NCI-H460 (cell line): ENCODE measurements at regions not wholly inside any gene's neighbourhood (a gene's known extent, or its start where the extent isn't known, plus 50 kb on each side); places are given as distances from the start of the nearest gene placed in this dataset.

Experiments
- DNase-seq: peaks from one replicate; pipeline ENCODE4 v3.0.0-alpha.2; 2016; ENCODE audit warnings: low read depth; ENCODE audit errors: extremely low read depth

DNA sequence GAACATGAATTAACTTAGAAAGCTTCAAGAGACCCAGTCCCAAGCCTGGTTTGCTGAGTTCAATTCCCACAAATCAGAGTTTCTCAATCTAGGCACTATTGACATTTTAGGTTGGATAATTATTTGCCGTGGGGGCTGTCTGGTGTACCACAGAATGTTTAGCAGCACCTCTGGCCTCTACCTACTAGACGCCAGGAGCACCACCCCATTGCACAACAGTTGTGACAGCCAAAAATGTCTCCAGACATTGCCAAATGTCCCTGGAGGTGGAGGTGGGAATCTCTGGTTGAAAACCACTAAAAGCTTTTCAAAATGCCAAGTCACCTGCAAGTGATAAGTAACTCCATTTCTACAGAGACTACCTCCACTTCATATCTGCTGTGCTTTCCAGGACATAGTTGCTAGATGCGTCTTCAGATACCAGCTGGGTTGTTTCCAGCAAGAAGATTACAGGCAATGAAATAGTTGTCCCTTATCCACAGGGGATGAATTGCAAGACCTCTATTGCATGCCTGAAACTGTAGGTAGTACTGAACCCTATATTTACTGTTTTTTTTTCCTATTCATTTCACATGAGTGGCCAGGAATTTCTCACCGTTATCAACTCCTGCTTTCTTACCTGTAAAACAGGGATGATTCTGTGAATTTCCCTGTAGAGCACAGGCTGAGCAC is 554.3 kb downstream of the ZEB2 start:
- no peak for DNase-seq

DNA sequence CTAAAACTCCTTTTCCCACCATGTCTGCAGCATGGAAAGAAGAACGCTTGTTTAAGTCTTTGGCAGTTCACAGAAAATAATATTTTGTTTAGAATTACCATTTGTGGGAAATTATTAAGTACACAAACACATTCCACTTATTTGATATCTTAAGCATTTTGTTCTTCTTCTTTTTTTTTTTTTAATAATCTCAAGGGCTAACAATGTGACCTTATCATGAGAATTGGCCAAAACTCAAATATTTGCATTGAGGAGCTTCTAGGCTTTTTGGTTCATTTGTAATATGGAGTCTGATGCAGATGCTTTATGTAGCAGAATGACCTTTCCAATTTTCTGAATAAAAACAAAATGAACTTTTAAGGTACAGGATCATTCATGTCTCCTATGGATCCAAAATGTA is 555.0 kb downstream of the ZEB2 start:
- no peak for DNase-seq

DNA sequence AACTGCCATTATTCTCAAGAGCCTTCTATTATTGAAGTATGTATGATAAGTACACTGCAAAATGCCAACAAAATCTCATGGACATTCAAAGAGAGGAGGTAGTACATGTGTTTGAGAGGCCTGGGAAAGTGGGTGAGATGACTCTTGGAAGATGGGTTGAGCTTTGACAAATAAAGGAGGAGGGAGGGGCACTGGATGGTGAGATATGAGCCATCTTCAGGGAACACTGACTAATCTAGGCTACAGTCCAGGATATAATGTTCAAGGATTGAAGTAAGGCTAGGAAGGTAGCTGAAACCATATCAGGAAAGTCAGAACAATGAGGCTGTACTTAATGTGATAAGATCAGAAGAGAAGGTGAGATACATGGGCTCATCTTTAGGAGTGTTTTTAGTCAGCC is 559.7 kb downstream of the ZEB2 start:
- DNase-seq, result no peak

DNA sequence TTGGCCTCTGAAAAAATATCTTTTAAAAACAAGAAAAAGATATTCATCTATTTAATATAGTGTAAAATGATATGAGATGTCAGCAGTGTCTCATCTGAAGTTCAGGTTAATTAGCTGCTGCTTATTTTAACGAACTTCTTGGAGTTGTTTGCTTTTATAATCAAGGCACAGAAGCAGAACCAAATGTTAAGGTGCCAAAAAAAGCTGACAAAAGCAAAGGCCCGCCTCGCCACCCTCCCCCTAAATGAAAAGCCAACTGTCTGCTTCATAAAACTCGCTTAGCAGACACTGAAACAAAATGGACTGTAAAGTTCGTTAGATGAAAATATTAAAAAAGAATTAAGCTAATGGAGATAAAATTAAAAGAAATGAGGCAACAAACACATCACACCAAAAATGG is 562.6 kb downstream of the ZEB2 start:
- DNase-seq, result no peak

DNA sequence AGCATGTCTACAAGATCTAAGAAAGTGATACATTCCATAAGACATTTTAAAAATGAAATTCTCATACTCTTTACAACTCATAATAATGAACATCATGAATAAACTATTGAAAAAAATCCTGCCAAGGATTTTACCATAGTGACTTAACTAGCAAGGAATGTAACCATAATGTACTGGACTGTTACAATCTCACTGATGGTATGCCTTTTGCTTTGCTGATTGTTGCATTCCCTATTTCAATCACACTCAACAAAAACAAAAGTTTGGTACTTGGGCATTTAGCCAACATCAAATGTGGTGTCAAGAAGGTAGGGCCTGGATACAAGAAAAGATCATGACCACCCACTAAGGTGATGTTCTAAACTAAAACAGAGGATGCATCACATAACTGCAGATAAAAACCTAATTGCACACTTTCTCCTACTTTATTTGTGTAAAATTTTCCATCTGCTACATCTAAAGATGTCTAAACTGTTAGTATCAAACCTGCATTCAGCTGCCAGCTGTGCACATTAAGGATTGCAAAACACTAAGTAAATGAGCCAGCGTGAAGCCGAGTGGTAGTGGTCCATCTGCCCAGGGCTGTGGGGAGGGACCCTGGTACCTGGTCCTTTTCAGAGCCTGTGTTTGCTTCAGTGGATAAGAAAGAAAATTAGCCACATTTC is 564.4 kb downstream of the ZEB2 start:
- DNase-seq, result no peak

DNA sequence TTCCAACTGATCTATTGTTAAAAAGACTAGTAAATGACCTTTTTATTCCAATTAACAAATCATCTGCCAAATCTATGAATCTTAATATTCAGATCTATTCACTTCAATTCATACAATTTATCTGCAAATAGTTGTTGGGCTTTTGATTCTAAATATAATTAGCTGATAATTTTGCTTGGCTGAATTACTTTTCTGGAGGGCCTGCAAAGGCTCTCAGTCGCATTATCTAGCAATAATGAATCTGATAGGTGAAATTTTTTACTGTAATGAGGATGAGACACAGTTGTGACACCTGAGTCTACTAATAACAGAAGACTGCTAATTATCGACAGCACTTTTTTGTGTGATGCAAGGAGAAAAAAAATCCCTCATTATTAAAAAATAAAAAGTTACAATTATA is 565.1 kb downstream of the ZEB2 start:
- DNase-seq, result no peak

DNA sequence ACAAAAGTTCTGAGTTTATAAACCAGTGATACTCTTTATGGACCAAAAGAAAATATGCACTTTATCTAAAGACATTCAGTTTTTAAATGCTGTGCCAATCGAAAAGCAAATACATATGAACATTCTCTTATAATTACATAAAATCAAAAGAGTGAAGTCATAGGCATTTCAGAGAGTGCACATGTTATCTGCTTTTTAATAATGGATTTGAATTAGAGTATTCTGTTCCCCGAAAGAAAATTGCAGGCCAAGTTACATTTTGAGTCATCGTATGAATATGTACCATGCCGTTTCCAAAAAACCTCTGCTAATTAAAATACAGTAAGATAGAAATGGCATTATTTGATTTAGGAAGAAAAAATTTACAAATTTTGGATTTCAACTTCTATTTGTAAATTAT is 565.7 kb downstream of the ZEB2 start:
- no peak for DNase-seq

DNA sequence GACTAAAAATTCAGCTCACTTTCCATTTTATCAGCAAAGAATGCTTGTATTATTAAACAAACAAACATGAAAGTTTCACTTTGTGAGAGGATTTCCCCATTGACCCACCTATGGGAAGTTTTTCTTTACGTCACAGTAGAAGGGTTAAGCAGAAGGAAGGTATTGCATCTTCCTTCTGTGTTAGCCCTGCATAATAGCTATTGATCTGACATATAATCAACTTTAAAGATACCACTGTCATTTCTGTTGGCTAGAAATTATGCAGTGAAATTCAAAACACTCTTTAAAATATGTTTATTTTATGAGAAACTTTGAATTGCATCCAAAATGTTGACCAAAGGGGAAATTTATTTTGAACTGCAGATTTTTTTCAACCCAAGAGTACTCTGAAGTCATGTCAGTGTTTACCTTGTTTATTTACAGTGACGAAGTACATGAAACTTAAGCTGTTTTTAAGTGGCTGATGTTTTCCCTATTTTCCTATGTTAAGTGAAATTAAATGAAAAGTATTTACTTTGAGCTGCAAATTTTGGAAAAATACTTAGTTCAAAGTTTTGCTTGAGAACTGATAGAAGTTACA is 566.4 kb downstream of the ZEB2 start:
- no peak for DNase-seq

DNA sequence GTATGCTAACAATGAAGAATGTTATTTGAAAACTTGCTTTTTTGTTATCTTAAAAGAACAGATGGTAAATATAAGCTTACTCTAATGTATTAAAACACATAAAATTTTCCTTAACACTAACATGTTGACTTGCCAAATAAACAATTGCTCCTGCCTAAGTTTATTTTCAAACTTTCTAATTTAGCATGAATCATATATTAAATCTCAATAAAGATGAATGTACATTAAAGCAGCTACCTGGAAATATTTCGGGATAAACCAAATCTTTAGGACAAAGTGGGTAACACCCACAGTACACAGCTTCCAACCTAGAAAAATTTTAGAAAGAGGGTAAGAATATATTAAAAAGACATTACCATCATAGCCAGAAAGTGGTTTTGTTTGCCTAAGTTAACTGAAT is 567.4 kb downstream of the ZEB2 start:
- DNase-seq, result no peak

DNA sequence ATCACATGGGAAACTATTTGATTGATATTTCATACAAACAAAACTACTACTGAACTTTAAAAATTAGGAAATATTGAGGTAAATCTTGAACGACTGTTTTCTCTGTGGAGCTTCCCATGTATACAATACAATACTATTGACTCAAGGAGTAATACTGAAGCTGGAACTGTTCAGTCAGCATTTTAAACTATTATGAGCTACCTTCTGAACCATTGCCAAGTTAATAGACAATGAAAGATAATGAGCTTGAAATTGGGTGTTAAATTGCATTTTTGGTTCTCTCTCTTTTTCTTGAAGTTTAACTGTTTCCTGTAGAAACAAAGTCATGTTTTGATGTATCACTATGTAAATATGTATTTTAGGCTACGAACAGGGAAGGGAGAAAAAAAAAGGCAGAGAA is 569.2 kb downstream of the ZEB2 start:
- no peak for DNase-seq

DNA sequence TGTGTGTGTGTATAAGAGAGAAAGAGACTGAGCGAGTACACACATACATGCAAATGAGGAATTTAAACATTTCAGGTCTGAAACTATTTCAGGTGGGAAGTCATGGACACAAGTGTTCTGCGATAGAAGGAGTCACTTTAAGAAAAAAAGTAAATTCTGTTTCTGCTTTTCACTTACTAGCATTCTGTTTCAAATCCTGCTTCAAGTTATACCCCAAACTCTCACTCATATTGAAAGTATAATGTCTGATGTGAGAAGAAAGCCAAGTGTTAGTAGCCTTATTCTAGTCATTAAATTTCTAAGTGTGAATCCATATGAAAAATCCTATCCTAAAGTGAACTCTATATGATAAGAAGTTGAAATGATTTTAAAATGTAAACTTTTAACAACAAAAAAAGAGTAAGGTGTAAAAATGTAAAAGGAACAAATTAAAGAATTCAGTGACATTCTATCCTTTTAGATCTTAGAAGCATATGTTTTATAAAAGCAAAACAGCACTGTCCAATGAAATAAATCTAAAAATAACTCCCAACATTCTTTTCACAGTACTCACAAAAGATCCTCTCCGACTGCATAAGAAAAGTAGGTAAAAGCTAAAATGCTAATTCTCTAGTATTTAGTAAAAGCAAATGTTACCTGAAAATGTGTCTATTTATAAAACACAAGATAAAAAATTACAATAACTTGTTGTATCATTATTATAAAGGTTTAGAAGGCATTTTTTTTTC is 570.6 kb downstream of the ZEB2 start:
- DNase-seq, result no peak

DNA sequence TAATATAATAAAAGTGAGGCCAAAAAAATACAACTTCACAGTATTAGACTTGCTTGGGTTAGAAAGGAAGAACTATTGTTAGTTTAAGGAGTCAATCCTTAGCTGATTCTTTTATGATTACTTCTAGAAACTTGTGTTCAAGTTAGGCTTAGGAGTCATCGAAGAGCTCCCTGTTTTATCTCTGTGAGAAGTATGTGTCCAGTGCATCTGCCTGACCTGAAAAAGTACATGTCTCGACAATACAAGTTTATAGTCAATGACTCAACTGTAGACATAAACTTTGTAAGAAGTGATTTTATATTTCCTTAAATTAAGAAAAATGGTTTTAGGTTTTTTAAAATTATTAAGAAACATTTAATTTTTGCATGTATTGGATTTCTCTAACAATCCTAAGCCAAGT is 571.2 kb downstream of the ZEB2 start:
- DNase-seq, result no peak

DNA sequence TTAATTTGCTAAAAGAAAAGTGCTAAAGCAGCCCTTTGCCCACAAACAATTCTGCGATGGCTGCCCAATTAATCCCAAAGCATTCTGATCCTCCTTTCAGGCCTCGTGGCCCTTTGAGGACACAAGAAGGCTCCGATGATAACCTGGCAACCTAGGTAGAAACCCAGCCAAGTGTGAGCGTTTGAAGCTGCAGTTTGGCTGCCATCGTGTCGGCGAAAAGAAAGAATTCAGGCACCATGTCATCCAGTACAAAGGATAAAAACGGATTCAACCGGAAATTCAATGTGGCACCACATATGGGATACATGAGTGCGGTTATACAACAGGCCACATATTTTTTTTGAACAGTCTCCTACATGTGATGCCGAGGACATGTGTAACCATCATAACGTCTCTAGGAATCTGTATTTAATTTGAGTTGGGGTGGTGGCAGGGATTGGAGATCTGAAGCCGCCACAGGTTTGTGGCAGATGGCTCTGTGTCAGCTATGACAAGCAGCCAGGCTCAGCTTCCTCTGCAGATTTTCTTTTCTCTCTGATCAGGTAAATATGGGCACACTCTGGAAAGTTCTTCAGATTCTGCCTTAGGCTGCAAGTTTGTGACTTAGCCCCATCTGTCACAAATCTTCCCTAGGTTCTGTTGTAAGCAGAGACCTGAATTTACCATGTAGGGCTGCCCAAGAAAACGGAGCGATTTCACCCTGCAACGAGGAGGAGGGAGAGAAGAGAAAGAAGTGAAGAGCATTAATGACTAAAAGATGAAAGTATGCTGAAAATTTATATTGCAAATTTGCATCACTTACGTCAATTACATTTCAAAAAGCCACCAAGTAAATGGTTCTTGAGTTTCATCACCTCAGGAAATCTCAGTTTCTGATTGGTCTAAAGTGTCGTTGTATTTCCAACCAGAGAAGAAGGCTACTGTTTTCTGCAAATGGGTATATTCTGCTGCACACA is 573.2 kb downstream of the ZEB2 start:
- no peak for DNase-seq

DNA sequence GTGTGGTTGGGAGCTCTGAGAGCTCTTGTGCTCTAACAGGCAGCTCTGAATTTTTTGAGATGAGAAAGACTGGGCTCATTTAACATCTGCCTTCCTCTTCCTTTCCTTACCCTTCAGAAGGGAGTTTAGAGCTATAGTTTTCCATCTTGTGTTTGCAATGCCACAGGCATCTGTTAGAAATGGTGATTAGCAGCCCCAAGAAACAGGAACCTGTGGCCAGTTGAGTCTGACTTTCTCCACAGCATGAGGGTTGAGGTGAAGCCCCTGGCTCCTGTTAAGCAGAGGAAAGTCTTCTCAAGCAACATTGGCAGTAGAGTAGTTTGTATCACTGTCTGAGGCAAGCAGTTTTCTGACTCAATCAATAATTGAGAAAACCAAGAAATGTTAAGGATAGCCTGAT is 577.4 kb downstream of the ZEB2 start:
- DNase-seq, result no peak

DNA sequence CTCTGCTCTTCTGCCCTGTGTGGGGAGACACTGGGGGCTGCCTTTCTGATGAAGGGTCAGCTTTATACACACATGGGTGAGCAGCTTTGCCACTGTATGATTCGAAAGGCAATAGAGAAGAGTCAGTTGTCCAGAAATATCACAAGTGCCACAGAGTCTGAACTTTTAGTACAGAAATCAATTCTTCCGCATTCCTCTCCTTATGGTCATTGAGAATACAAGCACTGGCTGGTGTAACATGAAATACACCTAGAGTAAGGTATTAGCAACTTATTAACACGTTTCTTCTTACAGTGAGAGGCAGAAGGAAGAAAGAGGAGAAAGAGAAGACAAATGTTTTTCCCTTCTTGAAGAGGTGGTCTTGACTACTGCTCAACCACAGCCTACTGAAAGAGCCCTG is 579.2 kb downstream of the ZEB2 start:
- no peak for DNase-seq

DNA sequence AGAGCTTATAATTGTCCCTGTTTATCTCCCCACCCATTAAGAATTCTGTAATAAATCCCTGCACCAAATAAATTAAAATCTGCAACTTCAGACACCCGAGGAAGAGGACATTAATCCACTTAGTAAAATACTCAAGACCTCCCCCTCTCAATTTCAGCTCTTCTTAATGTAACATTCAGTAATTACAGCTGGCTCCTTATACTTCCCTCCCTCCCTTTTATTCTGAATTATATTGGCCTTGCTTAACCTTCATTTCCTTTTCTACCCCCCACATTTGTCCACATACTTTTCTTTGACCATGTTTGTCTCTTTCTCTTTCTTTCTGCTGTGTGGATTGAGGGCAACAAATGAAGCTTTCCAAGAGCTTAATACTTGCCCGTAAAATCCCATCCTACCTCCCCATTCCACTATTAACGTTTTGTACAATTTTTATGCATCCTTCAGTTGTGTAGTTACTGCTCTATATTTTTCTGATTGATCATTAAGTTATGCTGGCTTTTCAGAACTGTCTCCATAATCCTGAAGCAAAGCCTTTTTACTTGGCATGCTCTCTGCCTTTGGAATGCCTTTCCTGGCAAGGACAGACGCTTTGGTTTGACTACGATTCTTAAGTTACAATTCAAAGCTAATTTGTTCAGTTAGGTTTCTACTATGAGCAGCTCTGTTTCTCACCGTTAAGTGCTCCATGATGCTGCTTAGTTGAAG is 580.1 kb downstream of the ZEB2 start:
- DNase-seq, result no peak

DNA sequence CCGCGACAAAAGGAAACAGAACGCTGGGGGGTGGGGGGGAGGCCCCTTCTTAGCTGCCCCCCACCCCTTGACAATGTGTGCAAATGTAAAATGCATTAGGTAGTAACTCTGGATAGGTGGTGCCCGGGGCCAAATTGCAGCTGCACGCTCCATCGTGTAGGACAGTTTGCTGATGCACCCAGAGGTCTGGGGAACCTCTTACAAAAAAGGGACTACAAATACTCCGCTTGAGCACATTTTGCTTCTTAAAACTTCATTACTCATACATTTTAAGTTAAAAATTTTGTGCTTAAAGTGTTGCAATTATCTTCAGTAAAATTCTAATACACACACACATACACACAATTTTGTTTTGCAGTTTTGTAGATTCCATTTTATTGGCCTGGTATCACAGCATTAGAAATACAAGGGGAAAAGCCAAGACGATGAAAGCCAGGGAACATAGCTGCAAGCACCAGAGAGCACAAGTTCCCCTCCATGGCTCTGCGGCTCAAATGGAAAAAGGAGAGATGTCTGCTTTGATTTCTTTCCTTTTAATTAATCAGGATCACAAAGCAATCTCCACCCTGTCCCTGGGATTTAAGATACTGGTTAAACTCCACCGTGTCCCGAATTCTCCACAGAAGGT is 582.1 kb downstream of the ZEB2 start:
- no peak for DNase-seq

DNA sequence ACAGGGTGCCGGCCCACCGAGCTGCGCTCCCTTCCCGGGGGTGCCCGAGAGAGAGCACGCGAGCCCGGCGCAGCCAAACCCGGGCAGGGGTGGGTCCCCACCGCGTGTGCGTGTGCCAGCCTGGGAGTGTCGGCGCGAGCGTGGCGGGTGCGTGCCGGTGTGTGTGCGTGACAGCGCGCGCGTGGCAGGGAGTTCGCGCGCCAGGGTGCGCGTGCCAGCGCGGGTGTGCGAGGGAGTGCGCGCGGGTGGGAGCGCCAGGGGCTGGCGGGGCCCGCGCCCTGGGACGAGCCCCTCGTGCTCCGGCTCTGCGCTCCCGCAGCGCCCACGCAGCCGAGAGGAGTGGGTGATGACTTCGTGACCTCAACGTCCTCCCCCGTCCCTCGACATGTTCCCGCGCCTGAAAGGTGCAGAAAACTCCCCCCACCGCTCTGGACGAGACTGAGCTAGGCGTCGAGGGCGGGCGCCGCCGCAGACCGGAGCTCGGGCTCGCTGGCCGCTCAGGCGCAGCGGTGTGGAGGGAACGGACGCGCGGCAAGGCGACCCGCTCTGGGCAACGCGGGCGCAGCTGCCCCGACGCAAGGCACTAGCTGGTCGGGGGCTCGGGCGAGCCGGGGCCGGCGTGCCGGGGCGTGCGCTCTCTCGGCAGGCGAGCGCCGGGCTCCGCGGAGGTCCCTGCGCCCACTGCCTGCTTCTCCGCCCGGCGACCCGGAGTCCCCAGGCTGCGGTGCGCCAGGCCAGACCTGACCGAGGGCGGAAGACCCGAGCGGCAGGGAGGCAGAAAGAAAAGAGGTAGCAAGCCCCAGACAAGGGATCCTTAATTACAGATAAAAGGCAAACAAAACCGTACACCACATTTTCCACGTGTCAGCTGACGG is 582.8 kb downstream of the ZEB2 start:
- no peak for DNase-seq

DNA sequence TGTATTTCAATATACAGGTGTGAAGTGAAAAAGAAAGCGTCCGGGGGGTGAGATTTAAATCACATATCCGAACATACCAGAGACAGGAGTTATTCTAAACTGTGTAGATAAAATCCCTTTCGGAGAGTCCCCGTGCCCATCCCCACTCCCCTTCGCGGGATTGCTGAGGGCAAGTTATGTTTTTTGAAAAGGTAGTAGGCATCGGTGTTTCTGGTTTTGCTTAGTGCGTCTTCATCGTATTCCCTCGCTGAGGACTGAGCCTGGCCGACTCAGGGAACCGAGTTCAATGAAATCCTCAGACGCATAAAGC is 583.4 kb downstream of the ZEB2 start:
- DNase-seq, result no peak
